PC-3 (cell line): ENCODE measurements at regions not wholly inside any gene's neighbourhood (a gene's known extent, or its start where the extent isn't known, plus 50 kb on each side); places are given as distances from the start of the nearest gene placed in this dataset.

Experiments
- EZH2 ChIP-seq: fragments of 300-600 bp; sonication (generic); IDR thresholded peaks from one replicate; pipeline ENCODE4 v1.6.1; 2017; ENCODE audit warnings: antibody characterized with exemption, mild to moderate bottlenecking, low read length; ENCODE audit not compliant: unreplicated experiment
- EZH2phosphoT487 ChIP-seq: fragments of 300-600 bp; sonication (generic); IDR thresholded peaks from 2 replicates; pipeline ENCODE4 v1.6.1; 2018; ENCODE audit warnings: mild to moderate bottlenecking, antibody characterized with exemption, low read length, borderline replicate concordance
- TF ChIP-seq, protein P1 (sequence below): fragments of 300-600 bp; sonication (generic); conservative IDR thresholded peaks from 2 replicates; pipeline ENCODE4 v1.5.1; 2017; ENCODE audit warnings: antibody characterized with exemption, low read depth, mild to moderate bottlenecking, low read length

DNA sequence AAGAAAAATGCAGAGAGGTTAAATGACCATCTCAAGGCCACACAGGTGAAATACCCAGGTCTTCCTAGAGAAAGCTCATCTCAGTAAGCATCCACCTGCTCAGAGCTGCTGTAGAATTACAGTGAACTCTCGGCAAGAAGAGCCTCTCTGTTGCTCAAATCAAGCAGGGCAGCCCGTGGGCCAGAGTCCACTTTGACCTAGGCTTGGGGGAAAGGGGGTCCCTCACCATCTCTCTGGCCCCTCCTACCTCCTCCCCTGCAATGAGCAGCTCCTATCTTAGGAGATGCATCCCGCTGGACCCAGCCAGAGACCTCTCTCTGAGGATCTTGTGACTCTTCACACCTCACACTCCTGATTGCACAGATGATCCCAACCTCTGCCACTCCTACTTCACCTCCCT is 364.7 kb downstream of the PTPRU start:
- TF ChIP-seq, protein P1, sequence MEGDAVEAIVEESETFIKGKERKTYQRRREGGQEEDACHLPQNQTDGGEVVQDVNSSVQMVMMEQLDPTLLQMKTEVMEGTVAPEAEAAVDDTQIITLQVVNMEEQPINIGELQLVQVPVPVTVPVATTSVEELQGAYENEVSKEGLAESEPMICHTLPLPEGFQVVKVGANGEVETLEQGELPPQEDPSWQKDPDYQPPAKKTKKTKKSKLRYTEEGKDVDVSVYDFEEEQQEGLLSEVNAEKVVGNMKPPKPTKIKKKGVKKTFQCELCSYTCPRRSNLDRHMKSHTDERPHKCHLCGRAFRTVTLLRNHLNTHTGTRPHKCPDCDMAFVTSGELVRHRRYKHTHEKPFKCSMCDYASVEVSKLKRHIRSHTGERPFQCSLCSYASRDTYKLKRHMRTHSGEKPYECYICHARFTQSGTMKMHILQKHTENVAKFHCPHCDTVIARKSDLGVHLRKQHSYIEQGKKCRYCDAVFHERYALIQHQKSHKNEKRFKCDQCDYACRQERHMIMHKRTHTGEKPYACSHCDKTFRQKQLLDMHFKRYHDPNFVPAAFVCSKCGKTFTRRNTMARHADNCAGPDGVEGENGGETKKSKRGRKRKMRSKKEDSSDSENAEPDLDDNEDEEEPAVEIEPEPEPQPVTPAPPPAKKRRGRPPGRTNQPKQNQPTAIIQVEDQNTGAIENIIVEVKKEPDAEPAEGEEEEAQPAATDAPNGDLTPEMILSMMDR, result no peak
- TF ChIP-seq EZH2phosphoT487, result no peak
- TF ChIP-seq EZH2, result no peak
